ENCODE measurements at regions not wholly inside any gene's neighbourhood (a gene's known extent, or its start where the extent isn't known, plus 50 kb on each side); places are given as distances from the start of the nearest gene placed in this dataset.

- H3K56ac ChIP-seq (ENCODE audit: extremely low read depth, insufficient read depth, low read length), result no peak overlapping the region
- H2BK20ac ChIP-seq (ENCODE audit: low read depth, low read length), result no peak overlapping the region
- DNase-seq (no peak), ATAC-seq (ENCODE audit: low read depth) (no peak)
- H3K9me1 ChIP-seq (ENCODE audit: insufficient read depth, low read length), result peaks cover 9% of the 10 kb centered on the region
- peaks cover 5% of the 10 kb centered on the region for H3K4me1 ChIP-seq (ENCODE audit: control insufficient read depth, insufficient read depth, low read length)
- no peak overlapping the region for H2BK5ac ChIP-seq (ENCODE audit: low read depth, low read length, poor library complexity, severe bottlenecking)
- no peak overlapping the region for H3K23ac ChIP-seq (ENCODE audit: low read depth, low read length)
- dilution Hi-C loops (cut with HindIII; ENCODE audit: low sequenced_read_pairs, unreplicated experiment) (no loop called here), intact Hi-C loops (cut with micrococcal nuclease) (loop anchor here (5.0 kb wide), 1 partner anchor 610 kb away; no protein-coding TSS in a partner anchor), in situ Hi-C loops (cut with MboI; ENCODE audit: low sequenced_read_pairs) (no loop called here)
- H3K18ac ChIP-seq (ENCODE audit: low read depth, low read length), result no peak overlapping the region
- ChIA-PET POLR2A (ENCODE audit: unreplicated experiment) (no interaction called here), CTCF (no interaction called here)
- TF ChIP-seq, protein P1, sequence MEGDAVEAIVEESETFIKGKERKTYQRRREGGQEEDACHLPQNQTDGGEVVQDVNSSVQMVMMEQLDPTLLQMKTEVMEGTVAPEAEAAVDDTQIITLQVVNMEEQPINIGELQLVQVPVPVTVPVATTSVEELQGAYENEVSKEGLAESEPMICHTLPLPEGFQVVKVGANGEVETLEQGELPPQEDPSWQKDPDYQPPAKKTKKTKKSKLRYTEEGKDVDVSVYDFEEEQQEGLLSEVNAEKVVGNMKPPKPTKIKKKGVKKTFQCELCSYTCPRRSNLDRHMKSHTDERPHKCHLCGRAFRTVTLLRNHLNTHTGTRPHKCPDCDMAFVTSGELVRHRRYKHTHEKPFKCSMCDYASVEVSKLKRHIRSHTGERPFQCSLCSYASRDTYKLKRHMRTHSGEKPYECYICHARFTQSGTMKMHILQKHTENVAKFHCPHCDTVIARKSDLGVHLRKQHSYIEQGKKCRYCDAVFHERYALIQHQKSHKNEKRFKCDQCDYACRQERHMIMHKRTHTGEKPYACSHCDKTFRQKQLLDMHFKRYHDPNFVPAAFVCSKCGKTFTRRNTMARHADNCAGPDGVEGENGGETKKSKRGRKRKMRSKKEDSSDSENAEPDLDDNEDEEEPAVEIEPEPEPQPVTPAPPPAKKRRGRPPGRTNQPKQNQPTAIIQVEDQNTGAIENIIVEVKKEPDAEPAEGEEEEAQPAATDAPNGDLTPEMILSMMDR (conservative IDR thresholded peaks at IDR 0.05; ENCODE audit: low read depth, low read length), result no peak
- no peaks in the 10 kb centered on the region for H4K20me1 ChIP-seq (ENCODE audit: insufficient read depth, low read length)
- H2BK120ac ChIP-seq (ENCODE audit: low read depth, low read length), result no peak overlapping the region
- no peak overlapping the region for H2AK5ac ChIP-seq (ENCODE audit: low read depth, low read length)
- H3K27me3 ChIP-seq (ENCODE audit: control insufficient read depth, insufficient read depth, low read length), result peaks cover 6% of the 10 kb centered on the region
- no peak overlapping the region for H3K4me2 ChIP-seq (ENCODE audit: low read depth, low read length)
- H4K8ac ChIP-seq (ENCODE audit: low read depth in 2 of 2, low read length in 2 of 2), result no peak overlapping the region
- no peaks in the 10 kb centered on the region for H3K36me3 ChIP-seq (ENCODE audit: control insufficient read depth, insufficient read depth, low read length)
- H3K9ac ChIP-seq (ENCODE audit: low read depth, low read length), result no peak overlapping the region
- no peak overlapping the region for H3K14ac ChIP-seq (replicated peaks; ENCODE audit: low read depth, low read length)
- no TSS peak for BruUV-seq (replicated peaks)
- no peak overlapping the region for H4K5ac ChIP-seq (ENCODE audit: low read depth, low read length)
- H3K79me1 ChIP-seq (ENCODE audit: low read depth in 1 of 2, low read length in 2 of 2), result no peaks in the 10 kb centered on the region
- no peak overlapping the region for H4K91ac ChIP-seq (ENCODE audit: insufficient read depth, low read depth, low read length)
- no CpG with 5 or more reads among the region's 6 CpGs for WGBS, 2 experiments (ENCODE audit: extremely low coverage in 2 of 2, insufficient read length in 1 of 2)
- H3K9me3 ChIP-seq (ENCODE audit: control insufficient read depth, insufficient read depth, low read length), result no peaks in the 10 kb centered on the region
- no peak overlapping the region for H2BK15ac ChIP-seq (ENCODE audit: low read depth, low read length)
- no peak overlapping the region for H2AFZ ChIP-seq (replicated peaks; ENCODE audit: low read length, poor library complexity)
- H3K4me3 ChIP-seq (ENCODE audit: insufficient read depth, low read depth, low read length), result no peak overlapping the region
- H2AK9ac ChIP-seq (replicated peaks; ENCODE audit: low read depth, low read length, poor library complexity), result no peak overlapping the region
- H3K27ac ChIP-seq (ENCODE audit: insufficient read depth, low read length), result no peak overlapping the region
- H3K4ac ChIP-seq (ENCODE audit: low read depth, low read length), result no peak overlapping the region
Observed at GRCh38 chr16:65657071-65657494, 535.2 kb upstream of the CDH11 start.
